Peyer's patch (tissue), 4 donors: ENCODE measurements at regions not wholly inside any gene's neighbourhood (a gene's known extent, or its start where the extent isn't known, plus 50 kb on each side); places are given as distances from the start of the nearest gene placed in this dataset.

Source experiments
- CTCF ChIP-seq, 6 experiments: fragments of 450-650 bp in 4 of 6; fragments of 200-600 bp in 2 of 6; sonication (generic) in 1 of 6; IDR thresholded peaks; one replicate each; pipeline ENCODE4 v1.5.1; 2017 to 2019; ENCODE audit warnings: antibody characterized with exemption in 6 of 6, mild to moderate bottlenecking in 3 of 6, moderate library complexity in 1 of 6
- POLR2A ChIP-seq, 2 donors: fragments of 450-650 bp; IDR thresholded peaks; one replicate each; pipeline ENCODE4 v1.5.1; 2017; ENCODE audit warnings: antibody characterized with exemption in 2 of 2, mild to moderate bottlenecking in 2 of 2, moderate library complexity in 2 of 2

GRCh38 chr1:72601035-72601674, 318.8 kb upstream of the NEGR1 start:
- TF ChIP-seq CTCF (IDR thresholded peaks at IDR 0.05) (no peak), POLR2A (IDR thresholded peaks at IDR 0.05) (no peak)
